ENCODE measurements at regions not wholly inside any gene's neighbourhood (a gene's known extent, or its start where the extent isn't known, plus 50 kb on each side); places are given as distances from the start of the nearest gene placed in this dataset.

- no peak overlapping the region for H3K4me3 ChIP-seq (ENCODE audit: low read length)
- TF ChIP-seq CTCF (conservative IDR thresholded peaks at IDR 0.05; ENCODE audit: low read depth, low read length), result no peak
- DNase-seq (ENCODE audit: low read depth), result no peak
These were observed 545.9 kb upstream of the BTBD3 start for GRCh38 chr20:11371831-11372230.

- H3K4me3 ChIP-seq (ENCODE audit: low read length), result no peak overlapping the region
- TF ChIP-seq CTCF (conservative IDR thresholded peaks at IDR 0.05; ENCODE audit: low read depth, low read length), result no peak
These were observed 544.6 kb upstream of the BTBD3 start for GRCh38 chr20:11372876-11373790.

GRCh38 chr20:11375335-11375734, 542.4 kb upstream of the BTBD3 start:
- no peak overlapping the region for H3K4me3 ChIP-seq (ENCODE audit: low read length)
- no peak for TF ChIP-seq CTCF (conservative IDR thresholded peaks at IDR 0.05; ENCODE audit: low read depth, low read length)
- DNase-seq (ENCODE audit: low read depth), result peak; percentile 67

More at GRCh38 chr20:11372876-11373790, 544.6 kb upstream of the BTBD3 start:
- no peak for DNase-seq (ENCODE audit: low read depth)

- no peak for TF ChIP-seq CTCF (conservative IDR thresholded peaks at IDR 0.05; ENCODE audit: low read depth, low read length)
- no peak for DNase-seq (ENCODE audit: low read depth)
- H3K4me3 ChIP-seq (ENCODE audit: low read length), result no peak overlapping the region
These were observed 541.7 kb upstream of the BTBD3 start for GRCh38 chr20:11375966-11376365.

GRCh38 chr20:11376420-11376819, 541.3 kb upstream of the BTBD3 start:
- DNase-seq (ENCODE audit: low read depth), result no peak
- TF ChIP-seq CTCF (conservative IDR thresholded peaks at IDR 0.05; ENCODE audit: low read depth, low read length), result no peak
- no peak overlapping the region for H3K4me3 ChIP-seq (ENCODE audit: low read length)

- TF ChIP-seq CTCF (conservative IDR thresholded peaks at IDR 0.05; ENCODE audit: low read depth, low read length), result no peak
- DNase-seq (ENCODE audit: low read depth), result no peak
- H3K4me3 ChIP-seq (ENCODE audit: low read length), result no peak overlapping the region
These were observed 540.7 kb upstream of the BTBD3 start for GRCh38 chr20:11376998-11377397.

- H3K4me3 ChIP-seq (ENCODE audit: low read length), result no peak overlapping the region
- no peak for DNase-seq (ENCODE audit: low read depth)
- no peak for TF ChIP-seq CTCF (conservative IDR thresholded peaks at IDR 0.05; ENCODE audit: low read depth, low read length)
These were observed 539.9 kb upstream of the BTBD3 start for GRCh38 chr20:11377761-11378160.
